Loucy (cell line): ENCODE measurements at regions not wholly inside any gene's neighbourhood (a gene's known extent, or its start where the extent isn't known, plus 50 kb on each side); places are given as distances from the start of the nearest gene placed in this dataset.

Experiments
- CTCF ChIP-seq: fragments of 200-600 bp; sonication (generic); conservative IDR thresholded peaks from 2 replicates; pipeline ENCODE4 v1.5.1; 2014; ENCODE audit warnings: mild to moderate bottlenecking, antibody characterized with exemption, low read length
- EZH2phosphoT487 ChIP-seq: fragments of 200-600 bp; IDR thresholded peaks from 2 replicates; pipeline ENCODE4 v1.6.1; 2018; ENCODE audit warnings: antibody characterized with exemption, mild to moderate bottlenecking, moderate library complexity, borderline replicate concordance

- TF ChIP-seq CTCF (no peak), EZH2phosphoT487 (no peak)
These were observed 52.2 kb upstream of the RORA start for GRCh38 chr15:61281328-61281727.
